ENCODE measurements at regions not wholly inside any gene's neighbourhood (a gene's known extent, or its start where the extent isn't known, plus 50 kb on each side); places are given as distances from the start of the nearest gene placed in this dataset.

- Histone ChIP-seq H3K4me1 (replicated peaks; ENCODE audit: insufficient read depth) (peaks cover 10% of the 10 kb centered on the region; the same call in 1 of the 2 replicates), H3K79me2 (ENCODE audit: low read depth) (no peaks in the 10 kb centered on the region), H3K9me3 (ENCODE audit: insufficient read depth, low read depth) (no peaks in the 10 kb centered on the region), H3K27me3 (ENCODE audit: insufficient read depth, low read depth) (no peaks in the 10 kb centered on the region), H3K4me2 (no peak overlapping the region), H3F3A (ENCODE audit: insufficient read depth, low read depth) (no peaks in the 10 kb centered on the region), H2AFZ (no peak overlapping the region), H4K20me1 (ENCODE audit: insufficient read depth) (no peaks in the 10 kb centered on the region), H3K36me3 (ENCODE audit: low read depth) (no peaks in the 10 kb centered on the region), H3K27ac (no peak overlapping the region), H3K4me3 (no peak overlapping the region), H3K9me2 (ENCODE audit: insufficient read depth) (no peaks in the 10 kb centered on the region)
- ChIA-PET POLR2A (ENCODE audit: unreplicated experiment) (no interaction called here), CTCF (no interaction called here)
- TF ChIP-seq EZH2 (IDR thresholded peaks at IDR 0.05; ENCODE audit: low read depth) (no peak), CTCF (conservative IDR thresholded peaks at IDR 0.05) (no peak)
- no TSS peak for BruUV-seq (replicated peaks)
- DNase-seq: no peak
- intact Hi-C loops (cut with micrococcal nuclease; ENCODE audit: unreplicated experiment): no loop called here
Observed at GRCh38 chr15:69610858-69611257, 158.2 kb downstream of the RPLP1 start.

DNA sequence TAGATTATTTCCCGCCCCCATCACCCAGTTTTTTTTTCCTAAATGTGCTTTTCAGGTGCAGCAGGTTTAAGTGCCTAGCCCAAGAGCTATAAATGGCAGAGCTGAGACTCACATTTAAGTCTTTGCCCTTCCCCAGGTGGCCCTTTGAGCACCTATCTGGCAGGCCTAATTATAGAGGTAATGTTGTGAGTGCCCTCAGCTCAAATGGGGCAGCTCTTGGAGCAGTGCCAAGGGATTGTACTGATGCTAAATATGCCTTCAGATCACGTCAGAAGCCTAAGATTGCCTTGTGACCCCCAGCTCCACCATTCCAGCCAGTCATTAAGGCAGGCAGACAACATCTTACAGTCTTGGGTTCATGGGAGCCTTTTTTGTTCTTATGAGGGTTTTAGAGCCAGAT lies 159.5 kb downstream of the RPLP1 start:
- DNase-seq: no peak
- Histone ChIP-seq H3K4me2 (no peak overlapping the region), H3K27me3 (ENCODE audit: insufficient read depth, low read depth) (no peaks in the 10 kb centered on the region), H3K9me2 (ENCODE audit: insufficient read depth) (no peaks in the 10 kb centered on the region), H3K79me2 (ENCODE audit: low read depth) (no peaks in the 10 kb centered on the region), H2AFZ (no peak overlapping the region), H4K20me1 (ENCODE audit: insufficient read depth) (no peaks in the 10 kb centered on the region), H3K4me1 (replicated peaks; ENCODE audit: insufficient read depth) (peaks cover 10% of the 10 kb centered on the region; the same call in 1 of the 2 replicates), H3K4me3 (no peak overlapping the region), H3F3A (ENCODE audit: insufficient read depth, low read depth) (no peaks in the 10 kb centered on the region), H3K9me3 (ENCODE audit: insufficient read depth, low read depth) (no peaks in the 10 kb centered on the region), H3K27ac (no peak overlapping the region), H3K36me3 (ENCODE audit: low read depth) (no peaks in the 10 kb centered on the region)
- intact Hi-C loops (cut with micrococcal nuclease; ENCODE audit: unreplicated experiment): no loop called here
- ChIA-PET CTCF (interaction anchor here (0.7 kb wide), 1 partner anchor 481 kb away, joined by 10 read pairs; no protein-coding TSS in a partner anchor), POLR2A (ENCODE audit: unreplicated experiment) (no interaction called here)
- TF ChIP-seq EZH2 (IDR thresholded peaks at IDR 0.05; ENCODE audit: low read depth) (no peak), CTCF (conservative IDR thresholded peaks at IDR 0.05) (no peak)
- BruUV-seq (replicated peaks): no TSS peak

DNA sequence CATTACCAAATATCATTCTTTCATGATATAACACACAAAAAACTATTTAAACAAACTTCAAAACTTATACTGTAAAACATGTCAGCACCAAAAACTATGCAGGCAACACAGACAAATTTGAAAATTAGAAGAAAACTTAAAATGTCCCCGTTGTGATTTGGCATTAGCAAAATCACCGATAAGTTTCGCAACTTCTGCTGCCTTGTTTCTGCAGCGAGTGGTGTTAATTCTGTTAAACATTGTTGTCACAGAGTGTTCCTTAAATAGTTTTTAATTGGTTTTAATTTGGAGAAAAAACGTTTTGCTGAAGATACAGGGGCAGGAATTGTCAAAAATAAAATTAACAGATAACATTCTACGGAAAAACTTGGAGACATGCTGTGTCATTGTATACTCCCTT lies 160.6 kb downstream of the RPLP1 start:
- no peak overlapping the region for H2AFZ ChIP-seq
- no peak for TF ChIP-seq EZH2 (IDR thresholded peaks at IDR 0.05; ENCODE audit: low read depth)
- TF ChIP-seq CTCF (conservative IDR thresholded peaks at IDR 0.05): no peak
- no TSS peak for BruUV-seq (replicated peaks)
- H4K20me1 ChIP-seq (ENCODE audit: insufficient read depth): no peaks in the 10 kb centered on the region
- no peaks in the 10 kb centered on the region for H3K9me3 ChIP-seq (ENCODE audit: insufficient read depth, low read depth)
- intact Hi-C loops (cut with micrococcal nuclease; ENCODE audit: unreplicated experiment): no loop called here
- POLR2A ChIA-PET (ENCODE audit: unreplicated experiment): no interaction called here
- DNase-seq: no peak
- H3K27me3 ChIP-seq (ENCODE audit: insufficient read depth, low read depth): no peaks in the 10 kb centered on the region
- no peak overlapping the region for H3K4me3 ChIP-seq
- no peaks in the 10 kb centered on the region for H3K9me2 ChIP-seq (ENCODE audit: insufficient read depth)
- H3K4me1 ChIP-seq (replicated peaks; ENCODE audit: insufficient read depth): peaks cover 10% of the 10 kb centered on the region; the same call in 1 of the 2 replicates
- H3F3A ChIP-seq (ENCODE audit: insufficient read depth, low read depth): no peaks in the 10 kb centered on the region
- CTCF ChIA-PET: no interaction called here
- no peaks in the 10 kb centered on the region for H3K79me2 ChIP-seq (ENCODE audit: low read depth)
- no peak overlapping the region for H3K27ac ChIP-seq
- H3K4me2 ChIP-seq: no peak overlapping the region
- no peaks in the 10 kb centered on the region for H3K36me3 ChIP-seq (ENCODE audit: low read depth)

Data from PC-9 (cell line).